Mesodermal cell (in vitro differentiated cells): ENCODE measurements at regions not wholly inside any gene's neighbourhood (a gene's known extent, or its start where the extent isn't known, plus 50 kb on each side); places are given as distances from the start of the nearest gene placed in this dataset.

Experiments
- H3K27ac ChIP-seq: 2 replicates; pipeline ENCODE4 v1.7.0; 2013; ENCODE audit warnings: mild to moderate bottlenecking, low read depth, low read length, moderate library complexity; ENCODE audit not compliant: severe bottlenecking
- H3K36me3 ChIP-seq: 2 replicates; pipeline ENCODE4 v1.7.1; 2013; ENCODE audit warnings: mild to moderate bottlenecking, low read length, moderate library complexity; ENCODE audit not compliant: control insufficient read depth, insufficient read depth
- H3K4me1 ChIP-seq: one replicate; pipeline ENCODE4 v1.7.1; 2013; ENCODE audit warnings: mild to moderate bottlenecking, low read length; ENCODE audit not compliant: insufficient read depth, control insufficient read depth, poor library complexity, severe bottlenecking
- H3K4me3 ChIP-seq: 2 replicates; pipeline ENCODE4 v1.7.0; 2013; ENCODE audit warnings: low read length, control low read depth, mild to moderate bottlenecking; ENCODE audit not compliant: insufficient read depth, poor library complexity, severe bottlenecking; ENCODE audit errors: extremely low read depth
- H3K9me3 ChIP-seq: 2 replicates; pipeline ENCODE4 v1.7.1; 2013; ENCODE audit warnings: mild to moderate bottlenecking, low read length, moderate library complexity; ENCODE audit not compliant: control insufficient read depth
- WGBS, 2 experiments: methylation state at CpG; one replicate each; pipeline ENCODE4 v1.1.5; 2013; ENCODE audit warnings: missing lambda C conversion rate in 2 of 2; ENCODE audit not compliant: insufficient coverage in 2 of 2; 5-methylcytosine and 5-hydroxymethylcytosine counted together

DNA sequence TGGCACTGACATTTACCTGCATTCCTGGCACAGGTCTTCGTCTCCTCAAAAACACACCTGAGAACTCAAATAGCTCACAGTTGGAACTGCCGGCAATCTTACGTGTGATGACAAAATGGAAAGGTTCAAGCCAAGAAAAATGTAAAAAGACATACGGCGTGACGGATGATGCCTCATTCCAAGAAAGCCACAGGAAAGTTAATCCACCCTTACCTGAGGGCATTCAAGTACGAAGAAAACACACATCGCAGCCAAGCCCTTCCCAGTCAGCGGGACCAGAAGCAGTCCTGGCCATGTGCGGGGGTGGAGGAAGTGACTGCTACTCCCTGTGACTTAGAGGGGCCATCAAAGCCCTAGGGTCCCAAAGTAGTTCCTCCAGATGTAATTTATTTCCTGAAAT lies 986.3 kb upstream of the CELF4 start:
- WGBS, 2 experiments: 85 to 96% methylated on average over 8 to 9 of the region's 10 CpGs
- H3K9me3 ChIP-seq: no peaks in the 10 kb centered on the region
- no peak overlapping the region for H3K27ac ChIP-seq
- H3K36me3 ChIP-seq: no peaks in the 10 kb centered on the region
- no peaks in the 10 kb centered on the region for H3K4me1 ChIP-seq
- H3K4me3 ChIP-seq: no peak overlapping the region

DNA sequence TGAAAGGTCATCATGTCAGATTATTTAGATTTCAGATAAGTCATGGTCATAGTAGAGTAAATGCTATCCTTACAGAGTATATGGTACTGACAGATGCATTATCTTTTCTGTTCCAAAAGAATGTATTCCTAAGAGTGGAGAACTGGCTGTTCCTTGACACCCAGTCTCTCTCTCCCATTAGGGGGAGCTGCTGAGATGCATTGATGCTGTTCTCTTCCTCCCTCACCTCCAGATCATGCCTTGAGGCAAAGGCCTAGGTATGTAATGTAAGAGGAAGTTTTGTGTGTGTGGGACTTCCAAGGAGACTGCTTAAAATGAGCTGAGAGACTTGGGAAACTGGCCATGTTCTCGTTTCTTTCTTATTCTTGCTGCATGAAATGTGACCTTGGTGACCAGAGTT lies 979.5 kb upstream of the CELF4 start:
- H3K36me3 ChIP-seq: no peaks in the 10 kb centered on the region
- H3K4me1 ChIP-seq: no peaks in the 10 kb centered on the region
- H3K9me3 ChIP-seq: no peaks in the 10 kb centered on the region
- H3K27ac ChIP-seq: no peak overlapping the region
- H3K4me3 ChIP-seq: no peak overlapping the region
- 73 to 100% methylated on average over 1 of the region's 1 CpG for WGBS, 2 experiments

- no peak overlapping the region for H3K4me3 ChIP-seq
- peaks cover 3% of the 10 kb centered on the region for H3K9me3 ChIP-seq
- H3K27ac ChIP-seq: no peak overlapping the region
- no peaks in the 10 kb centered on the region for H3K4me1 ChIP-seq
- no peaks in the 10 kb centered on the region for H3K36me3 ChIP-seq
Measured at GRCh38 chr18:38539856-38540255, 974.3 kb upstream of the CELF4 start.

DNA sequence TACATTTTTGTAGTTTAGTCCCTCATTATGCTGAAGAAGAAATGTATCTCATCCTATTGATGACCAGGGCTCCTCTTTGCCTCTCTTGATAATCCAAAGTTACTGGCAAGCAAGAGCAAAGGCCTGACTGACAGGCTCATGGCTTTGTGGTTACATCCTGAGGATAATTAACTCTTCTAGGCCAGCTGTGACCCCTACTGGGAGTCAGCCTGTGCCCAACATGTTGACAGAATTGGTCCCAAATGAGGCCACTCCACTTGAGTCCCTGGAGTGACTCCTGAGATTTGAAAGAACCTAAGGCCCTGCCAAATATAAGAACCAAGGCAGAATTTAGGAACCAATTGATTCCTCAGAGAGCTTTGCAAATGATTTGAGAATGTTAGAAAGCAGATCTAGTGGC lies 973.8 kb upstream of the CELF4 start:
- no peak overlapping the region for H3K4me3 ChIP-seq
- no peaks in the 10 kb centered on the region for H3K4me1 ChIP-seq
- no peak overlapping the region for H3K27ac ChIP-seq
- no peaks in the 10 kb centered on the region for H3K36me3 ChIP-seq
- H3K9me3 ChIP-seq: peaks cover 3% of the 10 kb centered on the region

GRCh38 chr18:38534073-38534472 lies 968.5 kb upstream of the CELF4 start:
- Histone ChIP-seq H3K4me3 (no peak overlapping the region), H3K4me1 (no peaks in the 10 kb centered on the region), H3K9me3 (peaks cover 15% of the 10 kb centered on the region), H3K36me3 (no peaks in the 10 kb centered on the region), H3K27ac (no peak overlapping the region)

GRCh38 chr18:38526922-38527321 lies 961.3 kb upstream of the CELF4 start:
- no peaks in the 10 kb centered on the region for H3K4me1 ChIP-seq

DNA sequence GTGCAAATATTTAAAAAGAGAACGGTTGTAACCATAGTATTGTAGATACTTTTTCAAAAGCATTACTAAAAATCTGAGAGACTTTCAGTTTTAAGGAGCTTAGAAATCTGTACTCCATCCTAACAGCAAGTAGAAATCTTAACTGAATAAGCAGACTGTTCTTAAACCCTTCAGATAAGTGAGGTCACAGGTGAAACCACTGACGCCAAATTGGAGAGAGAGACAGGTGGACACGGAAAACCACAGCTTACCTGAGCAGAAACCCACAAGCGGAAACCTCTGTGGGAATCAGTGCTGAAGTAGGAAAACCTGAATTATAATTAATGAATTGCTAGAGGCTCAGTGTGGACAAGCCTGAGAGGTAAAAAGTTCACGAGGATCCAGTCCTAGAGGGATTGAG lies 959.4 kb upstream of the CELF4 start:
- 50 to 93% methylated on average over 2 of the region's 5 CpGs for WGBS, 2 experiments
- H3K4me3 ChIP-seq: no peak overlapping the region
- H3K27ac ChIP-seq: no peak overlapping the region
- no peaks in the 10 kb centered on the region for H3K4me1 ChIP-seq
- H3K9me3 ChIP-seq: no peaks in the 10 kb centered on the region
- no peaks in the 10 kb centered on the region for H3K36me3 ChIP-seq

More at GRCh38 chr18:38526922-38527321, 961.3 kb upstream of the CELF4 start:
- Histone ChIP-seq H3K9me3 (no peaks in the 10 kb centered on the region), H3K4me3 (no peak overlapping the region), H3K36me3 (no peaks in the 10 kb centered on the region), H3K27ac (no peak overlapping the region)

DNA sequence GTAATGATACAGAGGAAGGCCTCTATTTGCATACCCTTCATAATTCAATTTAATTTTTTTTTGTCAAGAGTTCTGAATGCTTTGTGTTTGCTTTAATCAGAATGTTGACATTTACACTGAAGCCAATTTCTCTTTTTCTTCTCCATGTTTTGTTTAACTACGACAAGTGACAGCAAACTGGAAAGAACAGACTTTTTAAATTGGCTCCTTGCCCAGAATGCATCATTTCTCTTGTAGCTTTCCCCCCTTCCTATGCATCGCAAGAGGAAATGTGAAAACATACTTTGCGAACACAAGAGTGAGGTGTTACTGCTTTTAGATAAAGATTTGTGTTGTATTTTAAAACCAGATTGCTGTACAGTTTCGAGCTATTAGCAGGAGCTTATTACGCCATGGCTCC lies 955.2 kb upstream of the CELF4 start:
- Histone ChIP-seq H3K4me3 (no peak overlapping the region), H3K9me3 (no peaks in the 10 kb centered on the region), H3K36me3 (no peaks in the 10 kb centered on the region), H3K27ac (no peak overlapping the region), H3K4me1 (no peaks in the 10 kb centered on the region)
- WGBS, 2 experiments: 91% methylated on average over 4 of the region's 5 CpGs; no CpG with 5 or more reads in 1 of the 2 experiments

DNA sequence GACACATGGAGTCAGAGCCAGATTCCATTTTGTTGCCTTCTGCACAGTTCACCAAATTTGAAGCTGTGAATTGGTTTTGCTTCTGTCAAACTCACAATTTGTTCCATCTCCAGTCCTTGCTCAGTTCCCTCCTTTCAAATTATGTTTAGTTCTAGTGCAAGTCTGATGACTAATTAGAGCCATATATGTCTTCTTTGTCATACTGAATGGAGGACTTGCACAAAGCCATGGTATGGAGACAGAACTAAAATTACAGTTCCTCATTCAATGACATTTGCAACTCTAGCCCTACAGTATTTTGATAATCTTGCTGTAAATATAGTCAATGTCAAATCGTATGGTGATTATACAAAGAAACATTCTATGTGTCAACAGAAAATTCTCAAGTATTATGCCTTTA lies 936.9 kb upstream of the CELF4 start:
- Histone ChIP-seq H3K4me1 (no peaks in the 10 kb centered on the region), H3K4me3 (no peak overlapping the region), H3K27ac (no peak overlapping the region), H3K36me3 (no peaks in the 10 kb centered on the region), H3K9me3 (no peaks in the 10 kb centered on the region)
- no CpG with 5 or more reads among the region's 1 CpG for WGBS, 2 experiments

GRCh38 chr18:38497266-38497665 lies 931.7 kb upstream of the CELF4 start:
- Histone ChIP-seq H3K27ac (no peak overlapping the region), H3K4me1 (no peaks in the 10 kb centered on the region), H3K4me3 (no peak overlapping the region), H3K36me3 (no peaks in the 10 kb centered on the region), H3K9me3 (no peaks in the 10 kb centered on the region)
- WGBS, 2 experiments: 33 to 67% methylated on average over 1 of the region's 2 CpGs

DNA sequence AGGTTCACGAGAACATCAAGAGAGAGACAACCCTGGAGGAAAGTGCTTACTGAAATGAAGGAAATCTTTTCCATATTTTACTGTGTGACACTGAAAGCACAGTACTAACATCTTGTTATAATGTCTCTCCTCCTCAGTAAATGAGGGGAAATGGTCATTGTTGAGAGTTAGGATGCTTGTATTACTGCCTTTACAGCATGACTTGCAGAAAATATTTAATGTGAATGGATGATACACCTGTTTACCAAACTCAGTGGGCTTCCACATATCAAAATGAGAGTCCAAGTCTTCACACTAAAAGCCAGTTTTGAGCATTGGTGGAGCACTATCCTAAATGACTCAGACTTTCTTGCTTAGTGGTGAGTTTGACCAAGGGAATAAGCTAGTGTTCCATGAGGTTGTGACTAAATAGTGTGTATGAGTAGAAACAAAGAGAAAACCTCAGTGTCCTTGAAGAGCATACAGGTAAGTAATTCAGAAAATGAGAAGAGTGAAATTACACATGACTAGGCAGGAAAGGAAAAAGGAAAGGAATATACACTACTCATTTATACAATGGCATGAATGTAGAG lies 930.7 kb upstream of the CELF4 start:
- no peaks in the 10 kb centered on the region for H3K4me1 ChIP-seq
- H3K9me3 ChIP-seq: no peaks in the 10 kb centered on the region
- no CpG with 5 or more reads among the region's 1 CpG for WGBS, 2 experiments
- H3K27ac ChIP-seq: no peak overlapping the region
- no peak overlapping the region for H3K4me3 ChIP-seq
- H3K36me3 ChIP-seq: no peaks in the 10 kb centered on the region

DNA sequence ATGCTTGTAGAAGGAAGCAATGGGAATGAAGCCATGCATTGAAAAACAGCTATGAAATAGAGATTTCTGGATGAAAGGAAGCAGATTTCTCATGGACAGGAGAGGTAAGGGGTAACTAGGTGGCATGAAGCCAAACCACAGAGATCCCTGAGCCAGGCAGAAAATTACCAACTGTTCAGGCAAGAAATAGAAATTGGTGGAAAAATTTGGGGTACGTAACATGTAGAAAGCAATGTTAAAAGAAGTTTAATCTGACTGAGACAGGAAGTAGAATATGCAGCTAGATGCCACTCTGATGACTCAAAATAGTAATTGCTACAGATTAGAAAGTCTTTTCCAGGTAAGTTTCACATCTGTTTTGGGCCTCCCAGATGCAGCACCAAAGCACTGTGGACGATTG lies 928.5 kb upstream of the CELF4 start:
- no peak overlapping the region for H3K27ac ChIP-seq

More for the DNA sequence above, 928.5 kb upstream of the CELF4 start:
- 33 to 35% methylated on average over 2 of the region's 2 CpGs for WGBS, 2 experiments
- Histone ChIP-seq H3K4me1 (no peaks in the 10 kb centered on the region), H3K36me3 (no peaks in the 10 kb centered on the region), H3K9me3 (no peaks in the 10 kb centered on the region), H3K4me3 (no peak overlapping the region)
